HG03097 (cell line): ENCODE measurements at regions not wholly inside any gene's neighbourhood (a gene's known extent, or its start where the extent isn't known, plus 50 kb on each side); places are given as distances from the start of the nearest gene placed in this dataset.
"Not testable (repeated sequence)": the region's sequence is repeated elsewhere in the genome, so short reads cannot be mapped to it uniquely, and the experiment has no call there.

Experiments used
- ATAC-seq: cut with Tn5 transposase; IDR thresholded peaks from one replicate; pipeline ENCODE4 v1.9.1; 2021; ENCODE audit not compliant: unreplicated experiment, low FRiP score

DNA sequence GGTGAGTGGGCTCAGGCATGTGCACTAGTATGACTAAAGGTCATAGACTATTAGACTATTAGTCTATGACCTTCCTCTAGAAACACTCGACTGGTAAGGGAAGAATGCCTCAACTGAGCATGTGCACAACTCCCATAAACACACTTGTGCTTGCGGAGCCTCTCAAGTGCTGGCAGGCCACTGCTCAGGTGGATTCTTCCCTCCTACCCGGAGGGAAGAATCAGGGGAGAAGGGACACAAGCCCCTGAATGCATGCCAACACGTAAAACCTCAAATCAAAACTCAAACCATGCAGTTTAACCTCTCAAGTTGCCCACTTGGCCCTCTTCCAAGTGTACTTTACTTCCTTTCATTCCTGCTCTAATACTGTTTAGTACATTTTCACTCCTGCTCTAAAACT lies 287.6 kb upstream of the SGCG start:
- ATAC-seq = no peak

DNA sequence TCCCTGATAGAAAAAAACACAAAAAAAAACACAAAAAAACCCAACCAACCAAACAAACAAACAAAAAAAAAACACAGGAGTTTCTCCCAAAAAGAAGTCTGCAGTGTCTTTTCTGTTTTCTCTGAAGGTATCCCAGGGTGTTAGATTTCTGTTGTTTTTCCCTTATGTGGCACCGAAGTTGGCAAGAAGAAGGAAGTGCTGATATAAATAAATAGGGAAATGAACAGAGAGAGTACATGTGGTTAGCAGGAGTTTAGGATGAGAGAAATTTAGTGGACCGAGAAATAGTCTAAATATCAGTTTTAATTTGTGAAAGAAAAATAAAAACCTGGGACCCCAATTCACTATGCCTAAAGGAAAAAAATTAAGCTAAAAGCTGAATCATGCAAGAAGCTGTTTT lies 287.0 kb upstream of the SGCG start:
- no peak for ATAC-seq

GRCh38 chr13:22897571-22898314 lies 283.0 kb upstream of the SGCG start:
- ATAC-seq = no peak

DNA sequence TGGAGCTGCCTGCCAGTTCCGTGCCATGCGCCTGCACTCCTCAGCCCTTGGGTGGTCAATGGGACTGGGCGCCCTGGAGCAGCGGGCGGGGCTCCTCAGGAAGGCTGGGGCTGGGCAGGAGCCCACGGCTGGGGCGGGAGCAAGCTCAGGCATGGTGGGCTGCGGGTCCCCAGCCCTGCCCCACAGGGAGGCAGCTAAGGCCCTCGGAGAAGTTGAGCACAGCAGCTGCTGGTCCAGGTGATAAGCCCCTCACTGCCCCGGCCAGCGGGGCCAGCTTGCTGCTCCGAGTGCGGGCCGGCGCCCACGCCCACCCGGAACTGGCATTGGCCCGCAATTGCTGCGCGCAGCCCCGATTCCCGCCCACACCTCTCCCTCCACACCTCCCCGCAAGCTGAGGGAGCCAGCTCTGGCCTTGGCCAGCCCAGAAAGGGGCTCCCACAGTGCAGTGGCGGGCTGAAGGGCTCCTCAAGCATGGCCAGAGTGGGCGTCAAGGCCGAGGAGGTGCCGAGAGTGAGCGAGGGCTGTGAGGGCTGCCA lies 280.3 kb upstream of the SGCG start:
- ATAC-seq = not testable (repeated sequence)

- no peak for ATAC-seq
Observed at GRCh38 chr13:22903301-22903700, 277.5 kb upstream of the SGCG start.

GRCh38 chr13:22903925-22904324 lies 276.9 kb upstream of the SGCG start:
- no peak for ATAC-seq

- no peak for ATAC-seq
Observed at GRCh38 chr13:22915442-22916082, 265.2 kb upstream of the SGCG start.

DNA sequence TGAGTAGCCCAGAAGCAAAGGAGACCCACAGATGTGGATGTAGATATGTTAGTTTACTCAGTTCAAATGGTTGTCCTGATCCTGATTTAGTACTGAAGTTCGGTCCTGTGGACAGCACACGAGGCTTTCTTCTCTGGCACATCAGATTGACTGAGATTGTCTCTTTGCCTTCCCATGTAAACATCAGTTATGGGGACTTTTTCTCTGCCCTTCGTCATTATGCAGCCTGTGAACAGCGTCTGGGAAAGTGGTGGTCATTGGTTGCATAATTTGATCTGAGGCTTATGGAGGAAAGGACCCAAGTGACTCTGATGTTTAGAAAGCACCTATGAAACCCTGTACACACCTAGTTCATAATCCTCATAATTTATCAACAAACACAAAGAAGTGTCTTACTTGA lies 264.5 kb upstream of the SGCG start:
- ATAC-seq = not testable (repeated sequence)

- ATAC-seq = no peak
Observed at GRCh38 chr13:22925881-22926747, 254.7 kb upstream of the SGCG start.

- ATAC-seq = no peak
Observed at GRCh38 chr13:22926748-22927400, 253.9 kb upstream of the SGCG start.

DNA sequence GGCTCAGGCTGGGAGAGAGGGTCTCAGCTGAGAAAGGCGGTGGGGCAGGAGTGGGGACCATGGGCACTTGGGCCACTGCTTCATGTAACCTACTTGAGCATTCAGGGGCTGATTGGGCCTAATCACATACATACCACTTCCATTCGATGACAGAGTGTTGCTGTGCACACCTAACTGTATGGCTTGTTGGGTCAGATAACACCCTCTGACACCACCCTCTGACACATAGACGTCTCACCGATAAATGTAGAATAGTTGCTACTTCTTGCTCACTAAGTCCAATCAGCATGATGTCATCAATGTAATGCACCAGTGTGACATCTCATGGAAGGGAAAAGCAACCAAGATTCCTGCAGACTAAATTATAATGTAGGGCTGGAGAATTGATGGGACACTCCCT lies 252.9 kb upstream of the SGCG start:
- ATAC-seq = not testable (repeated sequence)

DNA sequence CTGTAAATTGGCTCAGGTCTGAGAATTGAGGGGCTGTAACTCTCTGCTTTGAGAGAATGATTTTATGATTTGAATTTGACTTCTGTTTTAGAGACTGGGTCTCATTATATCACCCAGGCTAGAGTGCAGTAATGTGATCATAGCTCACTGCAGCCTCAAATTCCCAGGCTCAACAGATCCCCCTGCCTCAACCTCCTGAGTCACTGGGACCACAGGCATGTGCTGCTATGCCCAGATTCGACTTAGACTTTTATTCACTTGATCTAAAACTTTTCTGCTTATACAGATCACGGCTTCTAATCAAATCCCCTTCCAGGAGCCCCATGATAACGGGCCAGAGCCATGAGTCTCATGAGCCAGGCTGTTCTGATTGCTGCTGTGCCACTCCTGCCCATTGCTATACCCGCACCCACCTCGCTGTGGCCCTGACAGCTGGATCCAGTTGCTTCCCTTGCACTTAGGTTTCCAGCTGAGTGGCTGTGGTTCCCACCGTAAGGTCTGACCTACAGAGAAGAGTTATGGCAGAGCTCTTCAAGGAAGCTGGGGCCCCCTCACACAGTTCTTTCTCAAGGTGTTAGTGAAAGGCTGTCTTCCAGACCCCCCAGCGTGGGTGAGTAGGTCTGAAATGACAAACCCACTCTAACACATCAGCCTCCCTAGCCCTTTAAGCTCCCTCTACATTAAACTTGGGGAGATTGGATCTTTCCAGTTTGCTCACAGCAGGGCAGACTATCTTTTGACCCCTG lies 251.2 kb upstream of the SGCG start:
- no peak for ATAC-seq

DNA sequence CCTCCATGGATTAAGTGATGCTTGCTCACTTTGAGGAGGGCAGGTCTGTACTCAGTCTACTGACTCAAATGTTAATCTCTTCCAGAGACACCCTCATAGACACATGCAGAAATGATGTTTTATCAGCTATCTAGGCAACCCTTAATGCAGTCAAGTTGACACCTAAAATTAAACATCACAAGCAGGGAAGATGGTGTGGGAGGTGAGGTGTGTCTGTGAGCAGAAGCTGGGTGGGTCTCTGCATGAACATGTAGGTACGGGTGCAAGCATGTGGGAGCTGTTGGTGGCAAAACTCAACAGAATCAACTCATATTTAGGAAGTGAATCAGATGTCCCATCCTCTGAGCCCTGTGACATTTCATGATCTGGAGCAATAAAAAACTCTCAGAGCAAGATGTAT lies 249.2 kb upstream of the SGCG start:
- no peak for ATAC-seq

DNA sequence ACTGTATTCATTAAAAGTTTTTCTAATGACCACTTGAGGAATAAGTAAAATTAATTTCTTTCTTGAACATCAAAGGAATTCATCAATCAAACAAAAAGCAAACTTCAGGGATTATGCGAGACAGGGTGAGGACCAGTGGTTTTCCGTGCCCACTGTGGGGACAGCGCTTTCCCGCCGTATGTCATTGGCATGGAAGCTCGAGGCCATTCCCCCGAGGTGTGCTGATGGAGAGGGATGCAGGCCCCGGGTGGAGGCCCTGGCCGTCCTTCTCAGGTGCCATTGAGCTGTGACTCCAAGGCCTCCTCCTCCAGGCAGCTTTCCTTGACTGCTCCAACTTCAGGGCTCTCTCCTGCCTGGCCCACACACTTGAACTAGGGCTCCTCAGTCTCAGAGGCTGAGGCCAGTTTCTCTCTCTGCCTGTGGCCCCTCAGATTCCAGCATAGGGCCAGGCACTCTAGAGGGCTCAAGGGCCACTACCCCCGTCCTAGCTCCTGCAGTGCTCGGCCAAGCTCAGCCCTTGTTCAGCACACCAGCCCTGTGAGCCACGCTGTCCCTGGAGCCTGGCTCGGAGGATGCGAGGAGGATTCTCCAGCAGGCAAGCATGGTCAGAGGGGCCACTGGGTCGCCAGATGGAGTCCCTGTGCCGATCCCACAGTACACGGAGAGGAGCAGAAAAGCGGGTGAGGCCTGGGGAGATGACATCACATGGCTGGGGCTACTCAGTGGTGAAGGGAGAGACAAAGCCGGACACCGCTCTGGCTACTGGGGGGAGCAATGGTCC lies 248.0 kb upstream of the SGCG start:
- ATAC-seq = not testable (repeated sequence)

- ATAC-seq = no peak
Observed at GRCh38 chr13:22933571-22934181, 247.1 kb upstream of the SGCG start.

GRCh38 chr13:22934744-22935523 lies 245.8 kb upstream of the SGCG start:
- no peak for ATAC-seq

DNA sequence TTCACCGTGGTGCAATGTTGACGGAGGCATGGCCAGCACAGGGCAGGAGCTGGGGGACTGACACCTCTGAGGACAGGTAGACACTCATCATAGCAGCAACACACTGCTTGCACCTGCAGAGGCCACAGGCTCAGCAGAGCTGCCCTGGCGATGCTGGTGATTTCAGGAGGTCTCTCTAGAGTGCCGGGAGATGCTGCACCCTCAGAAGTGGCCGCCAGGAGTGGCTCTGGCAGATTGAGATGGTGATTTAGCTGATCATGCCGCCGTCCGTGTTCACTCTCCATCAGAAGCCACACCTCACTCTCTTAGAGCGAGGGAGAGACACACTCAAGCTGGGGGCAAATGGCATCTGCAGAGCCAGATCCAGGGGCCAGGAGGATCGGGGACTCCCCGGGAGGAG lies 244.6 kb upstream of the SGCG start:
- ATAC-seq = no peak

- no peak for ATAC-seq
Observed at GRCh38 chr13:22937241-22937640, 243.5 kb upstream of the SGCG start.
